PC-3 (cell line): ENCODE measurements at regions not wholly inside any gene's neighbourhood (a gene's known extent, or its start where the extent isn't known, plus 50 kb on each side); places are given as distances from the start of the nearest gene placed in this dataset.

Experiments used
- ATAC-seq: fragments of 200-7000 bp; cut with Tn5 transposase; 2 replicates; pipeline ENCODE4 v1.9.1; 2020; ENCODE audit warnings: mild to moderate bottlenecking, moderate library complexity
- BruUV-seq: library from RNA; stranded (reverse); fragments of 400-500 nt; replicated peaks from 2 replicates; lab custom pipeline; 2021; lab: Mats Ljungman, UMichigan
- CTCF ChIA-PET: fragments of 300-600 bp; sonication (Branson Sonifier 250); formaldehyde crosslinking; loops from one replicate; lab custom pipeline; 2022; ENCODE audit warnings: antibody characterized with exemption; lab: Charles Lee
- POLR2A ChIA-PET: fragments of 300-600 bp; sonication (Branson Sonifier 250); formaldehyde crosslinking; loops from one replicate; lab custom pipeline; 2022; ENCODE audit warnings: antibody characterized with exemption; ENCODE audit not compliant: unreplicated experiment; lab: Charles Lee
- DNase-seq: peaks from one replicate; pipeline ENCODE4 v3.0.0-alpha.2; 2015
- H2AFZ ChIP-seq: fragments of 300-600 bp; sonication (generic); 2 replicates; pipeline ENCODE4 v1.6.0; 2016; ENCODE audit warnings: antibody characterized with exemption, low read length
- H3F3A ChIP-seq: fragments of 300-600 bp; sonication (generic); one replicate; pipeline ENCODE4 v1.6.0; 2017; ENCODE audit warnings: antibody characterized with exemption, low read length, control low read depth, mild to moderate bottlenecking; ENCODE audit not compliant: unreplicated experiment
- H3K27ac ChIP-seq: fragments of 300-600 bp; sonication (generic); 2 replicates; pipeline ENCODE4 v1.5.1; 2016; ENCODE audit warnings: mild to moderate bottlenecking, low read length
- H3K27me3 ChIP-seq: fragments of 300-600 bp; sonication (generic); 2 replicates; pipeline ENCODE4 v1.6.1; 2016; ENCODE audit warnings: low read length, mixed read lengths
- H3K36me3 ChIP-seq: fragments of 300-600 bp; sonication (generic); 2 replicates; pipeline ENCODE4 v1.6.1; 2016; ENCODE audit warnings: low read depth, mixed run types, low read length, mixed read lengths
- H3K4me1 ChIP-seq: fragments of 300-600 bp; sonication (generic); 2 replicates; pipeline ENCODE4 v1.5.1; 2016; ENCODE audit warnings: low read length; ENCODE audit not compliant: insufficient read depth
- H3K4me2 ChIP-seq: fragments of 300-600 bp; sonication (generic); 2 replicates; pipeline ENCODE4 v1.6.0; 2016; ENCODE audit warnings: low read length
- H3K4me3 ChIP-seq: fragments of 300-600 bp; sonication (generic); 2 replicates; pipeline ENCODE4 v1.5.1; 2016; ENCODE audit warnings: mild to moderate bottlenecking, low read length, mixed read lengths
- H3K79me2 ChIP-seq: fragments of 300-600 bp; sonication (generic); 2 replicates; pipeline ENCODE4 v1.6.1; 2017; ENCODE audit warnings: low read length, mixed read lengths
- H3K9ac ChIP-seq: fragments of 300-600 bp; sonication (generic); 2 replicates; pipeline ENCODE4 v1.6.0; 2016; ENCODE audit warnings: mild to moderate bottlenecking, low read length
- H3K9me2 ChIP-seq: fragments of 300-600 bp; sonication (generic); replicated peaks from 2 replicates; pipeline ENCODE4 v1.6.1; 2016; ENCODE audit warnings: mixed run types, low read length, mixed read lengths
- H3K9me3 ChIP-seq: fragments of 300-600 bp; sonication (generic); 2 replicates; pipeline ENCODE4 v1.6.1; 2016; ENCODE audit warnings: low read length, mixed read lengths
- H4K20me1 ChIP-seq: fragments of 300-600 bp; sonication (generic); 2 replicates; pipeline ENCODE4 v1.6.1; 2016; ENCODE audit warnings: low read length, mixed read lengths
- CTCF ChIP-seq: fragments of 300-600 bp; sonication (generic); conservative IDR thresholded peaks from 2 replicates; pipeline ENCODE4 v1.5.1; 2017; ENCODE audit warnings: antibody characterized with exemption, low read depth, mild to moderate bottlenecking, low read length
- EZH2 ChIP-seq: fragments of 300-600 bp; sonication (generic); IDR thresholded peaks from one replicate; pipeline ENCODE4 v1.6.1; 2017; ENCODE audit warnings: antibody characterized with exemption, mild to moderate bottlenecking, low read length; ENCODE audit not compliant: unreplicated experiment
- EZH2phosphoT487 ChIP-seq: fragments of 300-600 bp; sonication (generic); IDR thresholded peaks from 2 replicates; pipeline ENCODE4 v1.6.1; 2018; ENCODE audit warnings: mild to moderate bottlenecking, antibody characterized with exemption, low read length, borderline replicate concordance
- intact Hi-C: fragments of 100-400 bp; cut with micrococcal nuclease; formaldehyde crosslinking; loops from 2 replicates; pipeline ENCODE4 v1.9.0; 2023

GRCh38 chr5:17087035-17087434 is 130.4 kb upstream of the BASP1 start:
- H3K79me2 ChIP-seq, result no peaks in the 10 kb centered on the region
- no peaks in the 10 kb centered on the region for H3K9me2 ChIP-seq
- H2AFZ ChIP-seq, result no peak overlapping the region
- intact Hi-C loops, result no loop called here
- H3K4me1 ChIP-seq, result peaks cover 13% of the 10 kb centered on the region
- CTCF ChIA-PET, result no interaction called here
- no peaks in the 10 kb centered on the region for H3K9me3 ChIP-seq
- no peaks in the 10 kb centered on the region for H3K27me3 ChIP-seq
- DNase-seq (no peak), ATAC-seq (no peak)
- no peak overlapping the region for H3K27ac ChIP-seq
- no peak for TF ChIP-seq EZH2
- no peak for TF ChIP-seq CTCF
- TF ChIP-seq EZH2phosphoT487, result no peak
- no peaks in the 10 kb centered on the region for H3K36me3 ChIP-seq
- no TSS peak for BruUV-seq
- no peak overlapping the region for H3K4me2 ChIP-seq
- POLR2A ChIA-PET, result interaction anchor here (0.5 kb wide), 1 partner anchor 151 kb away, joined by 8 read pairs; the partner anchor contains the start of gene MYO10
- H3K4me3 ChIP-seq, result no peak overlapping the region
- H3K9ac ChIP-seq, result no peak overlapping the region
- H3F3A ChIP-seq, result no peaks in the 10 kb centered on the region
- H4K20me1 ChIP-seq, result no peaks in the 10 kb centered on the region

DNA sequence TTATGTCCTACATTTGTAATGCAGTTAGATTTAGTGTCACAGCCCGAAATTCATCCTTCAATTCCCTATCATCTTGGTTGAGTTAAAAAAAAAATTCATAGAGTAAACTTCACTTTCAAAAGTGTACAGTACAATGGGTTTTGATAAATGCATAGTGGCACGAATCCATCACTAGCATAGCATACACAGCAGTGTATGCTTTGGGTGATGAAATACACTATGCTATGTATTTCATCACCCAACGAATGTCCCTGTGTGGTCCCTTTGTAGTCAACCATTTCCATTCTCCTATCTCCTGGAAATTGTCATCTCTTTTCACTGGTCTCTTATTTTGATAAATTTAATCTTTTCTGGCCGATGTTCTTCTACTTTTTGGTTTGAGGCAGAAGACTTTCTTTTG is 129.4 kb upstream of the BASP1 start:
- no peak overlapping the region for H3K4me2 ChIP-seq
- peaks cover 13% of the 10 kb centered on the region for H3K4me1 ChIP-seq
- DNase-seq, result no peak
- no peaks in the 10 kb centered on the region for H3K9me3 ChIP-seq
- no peaks in the 10 kb centered on the region for H3K36me3 ChIP-seq
- ChIA-PET POLR2A (no interaction called here), CTCF (no interaction called here)
- no peaks in the 10 kb centered on the region for H3F3A ChIP-seq
- no peaks in the 10 kb centered on the region for H3K27me3 ChIP-seq
- no peak overlapping the region for H3K27ac ChIP-seq
- no peak overlapping the region for H3K4me3 ChIP-seq
- intact Hi-C loops, result no loop called here
- ATAC-seq, result no peak
- no peak for TF ChIP-seq EZH2
- no peak for TF ChIP-seq CTCF
- no peak for TF ChIP-seq EZH2phosphoT487
- H3K9me2 ChIP-seq, result no peaks in the 10 kb centered on the region
- no TSS peak for BruUV-seq
- no peak overlapping the region for H2AFZ ChIP-seq
- no peaks in the 10 kb centered on the region for H4K20me1 ChIP-seq
- no peak overlapping the region for H3K9ac ChIP-seq
- no peaks in the 10 kb centered on the region for H3K79me2 ChIP-seq

GRCh38 chr5:17089001-17089400 is 128.4 kb upstream of the BASP1 start:
- TF ChIP-seq CTCF (no peak), EZH2phosphoT487 (no peak), EZH2 (no peak)
- ChIA-PET POLR2A (no interaction called here), CTCF (no interaction called here)
- Histone ChIP-seq H2AFZ (no peak overlapping the region), H3K4me1 (peaks cover 13% of the 10 kb centered on the region), H3K9me2 (no peaks in the 10 kb centered on the region), H4K20me1 (no peaks in the 10 kb centered on the region), H3K9me3 (no peaks in the 10 kb centered on the region), H3K4me2 (no peak overlapping the region), H3K9ac (no peak overlapping the region), H3K27me3 (no peaks in the 10 kb centered on the region), H3K36me3 (no peaks in the 10 kb centered on the region), H3K79me2 (no peaks in the 10 kb centered on the region), H3K27ac (no peak overlapping the region), H3K4me3 (no peak overlapping the region), H3F3A (no peaks in the 10 kb centered on the region)
- ATAC-seq (no peak), DNase-seq (peak; percentile 35)
- BruUV-seq, result no TSS peak
- intact Hi-C loops, result no loop called here
